T-cell (primary cell): ENCODE measurements at regions not wholly inside any gene's neighbourhood (a gene's known extent, or its start where the extent isn't known, plus 50 kb on each side); places are given as distances from the start of the nearest gene placed in this dataset.

Experiments used
- ATAC-seq, 4 experiments: fragments of 200-7000 bp in 3 of 4; fragments of 150-1000 bp in 1 of 4; cut with Tn5 transposase; replicated peaks in 1 of 4; 1 replicate in 3 of 4; 2 replicates in 1 of 4; pipeline ENCODE4 v1.10.0; 2021; ENCODE audit warnings: moderate library complexity in 3 of 4, mild to moderate bottlenecking in 2 of 4, moderate number of reproducible peaks in 1 of 4
- CTCF ChIA-PET, 2 donors: fragments of 300-600 bp; sonication (Branson Sonifier 250); formaldehyde crosslinking; loops; one replicate each; lab custom pipeline; 2022; ENCODE audit warnings: antibody characterized with exemption in 2 of 2; lab: Charles Lee
- POLR2A ChIA-PET, 2 donors: fragments of 300-600 bp; sonication (Branson Sonifier 250); formaldehyde crosslinking; loops; one replicate each; lab custom pipeline; 2022; ENCODE audit warnings: antibody characterized with exemption in 2 of 2; lab: Charles Lee
- DNase-seq, 35 experiments: peaks; one replicate each; pipeline versions ENCODE4 v3.0.0 to v3.0.0-alpha.2; 2013 to 2023
- H3K27ac ChIP-seq: one replicate; pipeline ENCODE4 v1.5.1; 2013; ENCODE audit warnings: low read length
- H3K27me3 ChIP-seq, 2 experiments: replicated peaks in 1 of 2; 1 replicate in 1 of 2; 2 replicates in 1 of 2; pipeline versions ENCODE4 v1.6.1 to v1.7.0; 2013; ENCODE audit warnings: low read length in 1 of 2, mixed read lengths in 1 of 2; ENCODE audit not compliant: control insufficient read depth in 2 of 2, insufficient read depth in 2 of 2; ENCODE audit errors: extremely low read depth in 1 of 2
- H3K36me3 ChIP-seq, 2 donors: 1 replicate in 1 of 2; 2 replicates in 1 of 2; pipeline versions ENCODE4 v1.6.1 to v1.7.0; 2013; ENCODE audit warnings: low read length in 1 of 2; ENCODE audit not compliant: control insufficient read depth in 2 of 2, insufficient read depth in 1 of 2; ENCODE audit errors: extremely low read depth in 1 of 2
- H3K4me1 ChIP-seq, 2 experiments: 1 replicate in 1 of 2; 2 replicates in 1 of 2; pipeline versions ENCODE4 v1.6.1 to v1.7.0; 2013; ENCODE audit warnings: low read length in 2 of 2, mixed read lengths in 1 of 2; ENCODE audit not compliant: insufficient read depth in 2 of 2, control insufficient read depth in 1 of 2; ENCODE audit errors: extremely low read depth in 1 of 2
- H3K4me3 ChIP-seq, 2 donors: 1 replicate in 1 of 2; 2 replicates in 1 of 2; pipeline versions ENCODE4 v1.5.1 to v1.7.0; 2013; ENCODE audit warnings: mild to moderate bottlenecking in 2 of 2, low read length in 1 of 2, moderate library complexity in 1 of 2; ENCODE audit not compliant: control insufficient read depth in 1 of 2; ENCODE audit errors: extremely low read depth in 1 of 2
- H3K9me3 ChIP-seq: 2 replicates; pipeline ENCODE4 v1.7.0; 2013
- H3K27ac Mint-ChIP-seq, 2 donors: one replicate each; pipeline ENCODE4 v1.8.0; 2020 to 2021; ENCODE audit warnings: mild to moderate bottlenecking in 2 of 2, mixed read lengths in 2 of 2
- H3K27me3 Mint-ChIP-seq, 2 donors: one replicate each; pipeline ENCODE4 v1.8.0; 2021 to 2022; ENCODE audit warnings: mixed read lengths in 2 of 2
- H3K36me3 Mint-ChIP-seq: one replicate; pipeline ENCODE4 v1.8.0; 2021; ENCODE audit warnings: mixed read lengths
- H3K4me1 Mint-ChIP-seq, 3 donors: one replicate each; pipeline ENCODE4 v1.8.0; 2020 to 2022; ENCODE audit warnings: mixed read lengths in 3 of 3, mild to moderate bottlenecking in 1 of 3
- H3K4me3 Mint-ChIP-seq, 3 donors: one replicate each; pipeline ENCODE4 v1.8.0; 2020 to 2022; ENCODE audit warnings: mild to moderate bottlenecking in 3 of 3, mixed read lengths in 3 of 3, moderate library complexity in 3 of 3
- H3K9me3 Mint-ChIP-seq, 3 donors: one replicate each; pipeline ENCODE4 v1.8.0; 2020 to 2022; ENCODE audit warnings: mixed read lengths in 3 of 3
- WGBS: methylation state at CpG from one replicate; pipeline ENCODE4 v1.1.5; 2013; ENCODE audit warnings: missing lambda C conversion rate; ENCODE audit not compliant: insufficient coverage; 5-methylcytosine and 5-hydroxymethylcytosine counted together

GRCh38 chr2:200174433-200175216 lies 131.9 kb upstream of the SPATS2L start:
- no peaks in the 10 kb centered on the region for H3K9me3 Mint-ChIP-seq

DNA sequence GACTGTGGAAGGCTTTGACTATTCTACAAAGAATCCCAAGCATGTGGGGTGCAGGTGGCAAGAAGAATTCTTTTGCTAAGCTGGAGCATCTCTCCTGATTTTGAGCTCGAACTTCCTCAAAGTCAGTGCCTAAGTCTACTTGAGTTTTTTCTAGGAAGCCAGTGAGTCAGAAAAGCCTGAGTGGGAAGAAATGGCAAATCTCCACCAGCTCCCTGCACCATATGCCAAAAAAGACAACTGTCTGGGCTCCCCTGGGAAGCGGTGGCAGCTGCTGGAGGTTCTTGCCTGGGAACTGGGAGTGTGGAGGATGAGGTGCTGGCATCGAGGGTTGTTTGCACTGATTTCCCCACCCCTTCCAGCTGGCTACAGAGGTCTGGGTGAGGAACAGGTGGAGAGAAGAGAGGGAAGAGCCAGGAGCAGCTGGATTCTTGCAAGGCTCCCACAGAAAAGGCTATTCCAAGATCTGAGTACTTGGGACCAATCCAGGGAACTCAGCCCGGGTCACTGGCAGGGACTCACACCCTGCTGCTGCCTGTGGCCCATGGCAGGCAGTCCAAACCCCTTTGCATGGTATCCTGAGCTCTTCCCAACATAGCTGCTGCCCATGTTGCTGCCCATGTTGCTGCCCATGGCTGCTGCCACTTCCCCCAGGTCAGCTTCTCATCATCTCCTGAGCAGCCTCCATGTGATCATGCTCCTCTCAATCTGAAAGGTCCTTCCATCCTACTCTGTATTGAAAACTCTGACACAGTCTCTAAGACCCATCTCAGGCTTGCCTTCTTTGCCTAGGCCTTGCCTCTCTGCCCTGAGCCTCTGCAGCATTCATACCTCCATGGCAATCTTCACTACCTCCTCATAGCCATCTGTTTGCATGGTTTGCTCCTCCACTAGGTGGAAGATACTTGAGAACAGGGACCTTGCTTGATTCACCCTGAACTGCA lies 128.3 kb upstream of the SPATS2L start:
- Histone ChIP-seq H3K36me3 (no peaks in the 10 kb centered on the region), H3K9me3 (no peaks in the 10 kb centered on the region), H3K4me1 (no peaks in the 10 kb centered on the region), H3K27ac (no peak overlapping the region), H3K27me3 (peaks cover 0 to 28% of the 10 kb centered on the region in 2 experiments), H3K4me3 (no peak overlapping the region)
- H3K27me3 Mint-ChIP-seq: peaks cover 15 to 17% of the 10 kb centered on the region in 2 donors
- ATAC-seq (no peak), DNase-seq (no peak)
- H3K4me3 Mint-ChIP-seq: no peak overlapping the region
- no peak overlapping the region for H3K27ac Mint-ChIP-seq
- ChIA-PET CTCF (no interaction called here), POLR2A (no interaction called here)
- H3K36me3 Mint-ChIP-seq: no peaks in the 10 kb centered on the region
- no peaks in the 10 kb centered on the region for H3K9me3 Mint-ChIP-seq
- WGBS: 70% methylated on average over 2 of the region's 4 CpGs
- no peaks in the 10 kb centered on the region for H3K4me1 Mint-ChIP-seq

More at GRCh38 chr2:200174433-200175216, 131.9 kb upstream of the SPATS2L start:
- Histone ChIP-seq H3K4me1 (no peaks in the 10 kb centered on the region), H3K27me3 (peaks cover 0 to 9% of the 10 kb centered on the region in 2 experiments), H3K4me3 (no peak overlapping the region), H3K36me3 (no peaks in the 10 kb centered on the region), H3K9me3 (no peaks in the 10 kb centered on the region), H3K27ac (no peak overlapping the region)
- H3K36me3 Mint-ChIP-seq: no peaks in the 10 kb centered on the region
- ATAC-seq (no peak), DNase-seq (no peak)
- no peaks in the 10 kb centered on the region for H3K4me1 Mint-ChIP-seq
- ChIA-PET CTCF (no interaction called here), POLR2A (interaction anchor here in 1 of 2 donors (0.6 kb wide), 1 partner anchor 26 kb away, joined by 3 read pairs; no protein-coding TSS in a partner anchor)
- H3K27ac Mint-ChIP-seq: no peak overlapping the region
- H3K4me3 Mint-ChIP-seq: no peak overlapping the region
- H3K27me3 Mint-ChIP-seq: peaks cover 5 to 7% of the 10 kb centered on the region in 2 donors
- WGBS: 97% methylated on average over 50 of the region's 55 CpGs

- Mint-ChIP-seq H3K36me3 (no peaks in the 10 kb centered on the region), H3K27ac (no peak overlapping the region), H3K4me1 (no peaks in the 10 kb centered on the region), H3K9me3 (no peaks in the 10 kb centered on the region), H3K27me3 (peaks cover 12 to 20% of the 10 kb centered on the region in 2 donors), H3K4me3 (no peak overlapping the region)
- H3K9me3 ChIP-seq: no peaks in the 10 kb centered on the region
- peaks cover 0 to 30% of the 10 kb centered on the region in 2 experiments for H3K27me3 ChIP-seq
- no peak overlapping the region for H3K4me3 ChIP-seq
- no peaks in the 10 kb centered on the region for H3K4me1 ChIP-seq
- no peak for ATAC-seq
- DNase-seq: no peak
- WGBS: 38% methylated on average over 1 of the region's 6 CpGs
- no peaks in the 10 kb centered on the region for H3K36me3 ChIP-seq
- no peak overlapping the region for H3K27ac ChIP-seq
- CTCF ChIA-PET: no interaction called here
- POLR2A ChIA-PET: no interaction called here
Measured at GRCh38 chr2:200179151-200179550, 127.3 kb upstream of the SPATS2L start.

DNA sequence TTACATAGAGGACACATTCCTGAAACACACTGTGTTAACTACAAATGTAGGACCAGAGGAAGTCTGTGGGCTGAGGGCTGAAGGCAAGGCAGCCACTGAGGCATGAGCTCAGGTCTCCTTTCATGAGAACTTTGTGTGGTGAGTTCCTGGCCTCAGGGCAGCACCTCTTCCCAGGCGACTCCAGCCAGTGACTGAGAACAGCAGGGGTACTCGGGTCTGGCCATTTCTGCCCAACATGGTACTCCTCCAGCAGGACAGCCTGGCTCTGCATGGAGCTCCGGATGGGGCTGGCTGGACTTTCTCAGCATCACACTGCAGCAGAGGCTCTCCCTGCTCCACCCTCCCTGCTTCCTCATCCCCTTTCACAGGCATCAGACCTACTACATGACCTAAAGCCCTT lies 125.5 kb upstream of the SPATS2L start:
- ChIA-PET POLR2A (no interaction called here), CTCF (interaction anchor here in 1 of 2 donors (0.6 kb wide), 1 partner anchor 271 kb away, joined by 3 read pairs; no protein-coding TSS in a partner anchor)
- H3K4me3 ChIP-seq: no peak overlapping the region
- peaks cover 0 to 33% of the 10 kb centered on the region in 2 experiments for H3K27me3 ChIP-seq
- DNase-seq (no peak), ATAC-seq (no peak)
- H3K36me3 ChIP-seq: no peaks in the 10 kb centered on the region
- H3K27ac ChIP-seq: no peak overlapping the region
- Mint-ChIP-seq H3K9me3 (no peaks in the 10 kb centered on the region), H3K4me3 (no peak overlapping the region), H3K36me3 (no peaks in the 10 kb centered on the region), H3K27me3 (peaks cover 12 to 21% of the 10 kb centered on the region in 2 donors), H3K4me1 (no peaks in the 10 kb centered on the region), H3K27ac (no peak overlapping the region)
- H3K4me1 ChIP-seq: no peaks in the 10 kb centered on the region
- H3K9me3 ChIP-seq: no peaks in the 10 kb centered on the region
- 84% methylated on average over 3 of the region's 3 CpGs for WGBS

GRCh38 chr2:200181755-200182154 lies 124.7 kb upstream of the SPATS2L start:
- Mint-ChIP-seq H3K27ac (no peak overlapping the region), H3K4me3 (no peak overlapping the region), H3K27me3 (peaks cover 12 to 21% of the 10 kb centered on the region in 2 donors), H3K36me3 (no peaks in the 10 kb centered on the region), H3K4me1 (no peaks in the 10 kb centered on the region), H3K9me3 (no peaks in the 10 kb centered on the region)
- Histone ChIP-seq H3K4me3 (no peak overlapping the region), H3K36me3 (no peaks in the 10 kb centered on the region), H3K27ac (no peak overlapping the region), H3K4me1 (no peaks in the 10 kb centered on the region), H3K27me3 (peaks cover 0 to 33% of the 10 kb centered on the region in 2 experiments), H3K9me3 (no peaks in the 10 kb centered on the region)
- ATAC-seq (no peak), DNase-seq (no peak)
- CTCF ChIA-PET: interaction anchor here (0.6 kb wide), 2 partner anchors 33 to 173 kb away, joined by 3 to 7 read pairs; no protein-coding TSS in a partner anchor
- POLR2A ChIA-PET: no interaction called here
- 80% methylated on average over 4 of the region's 5 CpGs for WGBS
